OCI-LY3 (cell line): ENCODE measurements at regions not wholly inside any gene's neighbourhood (a gene's known extent, or its start where the extent isn't known, plus 50 kb on each side); places are given as distances from the start of the nearest gene placed in this dataset.

Source experiments
- H2AFZ ChIP-seq: fragments of 200-600, 300-600 bp; shearing (Covaris generic); 2 replicates; pipeline ENCODE4 v1.6.0; 2014; ENCODE audit warnings: antibody characterized with exemption, low read depth, low read length
- H3K27ac ChIP-seq: fragments of 200-600, 300-600 bp; sonication (generic); 2 replicates; pipeline ENCODE4 v1.5.1; 2014; ENCODE audit warnings: mild to moderate bottlenecking, low read length, moderate library complexity, mixed read lengths
- H3K27me3 ChIP-seq: fragments of 200-600, 300-600 bp; sonication (generic); 2 replicates; pipeline ENCODE4 v1.6.1; 2014; ENCODE audit warnings: low read depth, low read length, mixed read lengths
- H3K36me3 ChIP-seq: fragments of 200-600, 300-600 bp; sonication (generic); replicated peaks from 2 replicates; pipeline ENCODE3; 2014; ENCODE audit warnings: low read depth, low read length, mixed read lengths
- H3K4me1 ChIP-seq: fragments of 300-600, 200-600 bp; sonication (generic); 2 replicates; pipeline ENCODE4 v1.6.1; 2014; ENCODE audit warnings: low read length, mixed read lengths
- H3K4me2 ChIP-seq: fragments of 200-600, 300-600 bp; sonication (generic); 2 replicates; pipeline ENCODE4 v1.6.1; 2014; ENCODE audit warnings: low read length, mixed read lengths
- H3K4me3 ChIP-seq: fragments of 300-600, 200-600 bp; sonication (generic); 2 replicates; pipeline ENCODE4 v1.5.1; 2014; ENCODE audit warnings: antibody characterized with exemption, mild to moderate bottlenecking, low read length, moderate library complexity
- H3K79me2 ChIP-seq: fragments of 300-600, 200-600 bp; shearing (Covaris generic); 2 replicates; pipeline ENCODE4 v1.6.1; 2014; ENCODE audit warnings: mild to moderate bottlenecking, low read length, mixed read lengths
- H3K9ac ChIP-seq: fragments of 300-600, 200-600 bp; shearing (Covaris generic); 2 replicates; pipeline ENCODE4 v1.6.0; 2014; ENCODE audit warnings: mild to moderate bottlenecking, low read length, moderate library complexity
- H3K9me3 ChIP-seq: fragments of 200-600, 300-600 bp; shearing (Covaris generic); 2 replicates; pipeline ENCODE4 v1.6.1; 2014; ENCODE audit warnings: low read length, mixed read lengths; ENCODE audit not compliant: insufficient read depth
- H4K20me1 ChIP-seq: fragments of 200-600, 300-600 bp; sonication (generic); 2 replicates; pipeline ENCODE4 v1.6.1; 2016; ENCODE audit warnings: low read length, mixed read lengths; ENCODE audit not compliant: insufficient read depth
- EZH2phosphoT487 ChIP-seq: fragments of 200-600 bp; shearing (Covaris generic); IDR thresholded peaks from 2 replicates; pipeline ENCODE4 v1.6.1; 2018; ENCODE audit warnings: antibody characterized with exemption, mixed run types, low read depth
- TF ChIP-seq, protein P1 (sequence below): fragments of 200-600, 300-600 bp; sonication (generic); IDR thresholded peaks from 2 replicates; pipeline ENCODE4 v1.5.1; 2014; ENCODE audit warnings: antibody characterized with exemption, low read length, low read depth

DNA sequence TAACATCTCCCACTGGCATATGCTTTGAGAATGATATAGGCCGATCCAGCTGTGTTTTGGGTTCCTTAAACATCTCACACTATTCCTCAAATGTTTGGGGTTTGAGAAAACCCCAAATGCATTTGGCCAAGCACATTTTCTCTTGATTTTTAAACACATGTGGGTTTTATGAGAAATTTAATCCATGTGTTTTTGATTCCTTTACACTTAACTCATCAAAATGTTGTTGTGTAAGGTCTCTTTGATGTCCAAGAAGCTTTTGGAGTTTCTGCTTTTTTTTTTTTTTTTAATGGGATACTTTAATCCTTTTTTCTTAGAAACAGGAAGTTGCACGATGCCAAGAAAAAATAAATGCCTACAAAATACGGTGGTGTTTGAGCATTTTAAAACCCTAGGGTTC, 339.8 kb upstream of the TCF4 start:
- Histone ChIP-seq H4K20me1 (no peaks in the 10 kb centered on the region), H3K79me2 (no peaks in the 10 kb centered on the region), H2AFZ (no peak overlapping the region), H3K9me3 (no peaks in the 10 kb centered on the region), H3K27ac (no peak overlapping the region), H3K27me3 (no peaks in the 10 kb centered on the region), H3K4me3 (no peak overlapping the region), H3K4me2 (no peak overlapping the region), H3K9ac (no peak overlapping the region), H3K36me3 (no peaks in the 10 kb centered on the region), H3K4me1 (no peaks in the 10 kb centered on the region)
- no peak for TF ChIP-seq EZH2phosphoT487
- TF ChIP-seq, protein P1, sequence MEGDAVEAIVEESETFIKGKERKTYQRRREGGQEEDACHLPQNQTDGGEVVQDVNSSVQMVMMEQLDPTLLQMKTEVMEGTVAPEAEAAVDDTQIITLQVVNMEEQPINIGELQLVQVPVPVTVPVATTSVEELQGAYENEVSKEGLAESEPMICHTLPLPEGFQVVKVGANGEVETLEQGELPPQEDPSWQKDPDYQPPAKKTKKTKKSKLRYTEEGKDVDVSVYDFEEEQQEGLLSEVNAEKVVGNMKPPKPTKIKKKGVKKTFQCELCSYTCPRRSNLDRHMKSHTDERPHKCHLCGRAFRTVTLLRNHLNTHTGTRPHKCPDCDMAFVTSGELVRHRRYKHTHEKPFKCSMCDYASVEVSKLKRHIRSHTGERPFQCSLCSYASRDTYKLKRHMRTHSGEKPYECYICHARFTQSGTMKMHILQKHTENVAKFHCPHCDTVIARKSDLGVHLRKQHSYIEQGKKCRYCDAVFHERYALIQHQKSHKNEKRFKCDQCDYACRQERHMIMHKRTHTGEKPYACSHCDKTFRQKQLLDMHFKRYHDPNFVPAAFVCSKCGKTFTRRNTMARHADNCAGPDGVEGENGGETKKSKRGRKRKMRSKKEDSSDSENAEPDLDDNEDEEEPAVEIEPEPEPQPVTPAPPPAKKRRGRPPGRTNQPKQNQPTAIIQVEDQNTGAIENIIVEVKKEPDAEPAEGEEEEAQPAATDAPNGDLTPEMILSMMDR = no peak

DNA sequence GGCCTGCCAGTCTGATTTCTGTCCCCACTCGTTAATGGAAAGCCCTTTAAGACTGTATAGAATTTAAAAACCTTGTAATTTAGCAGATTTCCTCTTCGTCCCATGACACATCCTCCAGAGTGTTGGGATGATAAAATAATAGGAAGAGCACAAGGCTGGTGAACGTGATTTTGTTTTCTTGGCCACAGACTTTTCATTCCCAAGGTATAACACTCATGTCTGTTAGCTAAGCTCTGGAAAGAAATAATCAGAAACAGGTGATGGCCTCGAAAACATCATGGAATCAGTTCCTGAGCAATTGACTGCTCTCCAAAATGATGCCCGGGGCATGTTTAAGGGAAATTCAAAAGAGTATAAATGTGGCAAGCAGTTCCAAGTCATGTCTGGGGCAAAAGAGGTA, 337.8 kb upstream of the TCF4 start:
- Histone ChIP-seq H2AFZ (no peak overlapping the region), H3K4me1 (no peaks in the 10 kb centered on the region), H3K27me3 (no peaks in the 10 kb centered on the region), H3K4me2 (no peak overlapping the region), H4K20me1 (no peaks in the 10 kb centered on the region), H3K79me2 (no peaks in the 10 kb centered on the region), H3K4me3 (no peak overlapping the region), H3K36me3 (no peaks in the 10 kb centered on the region), H3K27ac (no peak overlapping the region), H3K9me3 (no peaks in the 10 kb centered on the region), H3K9ac (no peak overlapping the region)
- TF ChIP-seq EZH2phosphoT487 = no peak
- TF ChIP-seq, protein P1 = no peak

DNA sequence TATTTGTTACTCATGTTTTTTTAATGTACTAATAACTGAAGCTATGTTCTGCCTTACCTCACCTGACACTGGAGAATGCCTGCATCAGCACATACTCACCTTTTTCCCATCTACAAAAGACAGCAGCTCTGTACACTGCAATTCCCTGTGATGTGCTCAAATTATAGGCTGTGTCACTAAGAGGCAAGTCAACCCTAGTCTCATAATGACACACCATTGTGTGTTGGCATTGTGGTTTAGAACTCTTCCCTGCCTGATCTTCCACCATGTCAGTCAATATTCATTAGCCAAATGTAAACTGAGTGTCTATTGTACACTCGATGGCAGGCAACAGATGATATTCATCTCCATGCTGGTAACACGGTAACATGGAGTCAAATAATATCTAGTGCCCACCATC, 332.1 kb upstream of the TCF4 start:
- H3K36me3 ChIP-seq = no peaks in the 10 kb centered on the region
- no peaks in the 10 kb centered on the region for H3K27me3 ChIP-seq
- no peak overlapping the region for H3K27ac ChIP-seq
- H3K9me3 ChIP-seq = no peaks in the 10 kb centered on the region
- H2AFZ ChIP-seq = no peak overlapping the region
- no peak overlapping the region for H3K9ac ChIP-seq
- H3K4me3 ChIP-seq = no peak overlapping the region
- no peaks in the 10 kb centered on the region for H3K79me2 ChIP-seq
- H3K4me1 ChIP-seq = no peaks in the 10 kb centered on the region
- TF ChIP-seq, protein P1 = no peak
- no peak for TF ChIP-seq EZH2phosphoT487
- H4K20me1 ChIP-seq = no peaks in the 10 kb centered on the region
- H3K4me2 ChIP-seq = no peak overlapping the region

DNA sequence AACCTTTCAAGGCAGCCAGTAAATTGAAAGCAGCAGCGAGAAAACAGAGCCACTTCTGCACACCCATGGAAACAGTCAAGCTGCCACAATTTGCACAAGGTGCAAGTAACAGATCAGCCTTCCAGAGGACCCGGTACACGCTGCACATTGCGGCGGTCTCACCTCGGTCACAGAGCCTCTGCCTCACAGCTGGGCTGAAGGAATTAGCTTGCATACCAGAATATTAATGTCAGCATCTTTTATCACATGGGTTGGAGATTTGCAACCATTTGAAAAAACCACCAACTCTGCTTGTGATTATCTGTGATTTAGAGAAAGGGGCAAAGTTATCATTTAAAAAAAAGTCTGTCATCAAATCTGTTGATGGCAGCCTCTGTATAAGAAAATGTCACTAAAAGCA, 330.5 kb upstream of the TCF4 start:
- H3K4me2 ChIP-seq = no peak overlapping the region
- no peak overlapping the region for H3K9ac ChIP-seq
- no peaks in the 10 kb centered on the region for H3K36me3 ChIP-seq
- no peaks in the 10 kb centered on the region for H3K9me3 ChIP-seq
- no peak overlapping the region for H3K4me3 ChIP-seq
- no peaks in the 10 kb centered on the region for H3K27me3 ChIP-seq
- H3K79me2 ChIP-seq = no peaks in the 10 kb centered on the region
- no peak overlapping the region for H2AFZ ChIP-seq
- H3K4me1 ChIP-seq = no peaks in the 10 kb centered on the region
- no peaks in the 10 kb centered on the region for H4K20me1 ChIP-seq
- H3K27ac ChIP-seq = no peak overlapping the region
- TF ChIP-seq EZH2phosphoT487 = no peak
- TF ChIP-seq, protein P1 = no peak
